HG03108 (cell line): ENCODE measurements at regions not wholly inside any gene's neighbourhood (a gene's known extent, or its start where the extent isn't known, plus 50 kb on each side); places are given as distances from the start of the nearest gene placed in this dataset.
"Not testable (repeated sequence)": the region's sequence is repeated elsewhere in the genome, so short reads cannot be mapped to it uniquely, and the experiment has no call there.

Experiments
- ATAC-seq: cut with Tn5 transposase; IDR thresholded peaks from one replicate; pipeline ENCODE4 v1.9.1; 2021; ENCODE audit warnings: moderate library complexity; ENCODE audit not compliant: unreplicated experiment

GRCh38 chr4:130699004-130699403, 1603.1 kb downstream of the C4orf33 start:
- no peak for ATAC-seq

DNA sequence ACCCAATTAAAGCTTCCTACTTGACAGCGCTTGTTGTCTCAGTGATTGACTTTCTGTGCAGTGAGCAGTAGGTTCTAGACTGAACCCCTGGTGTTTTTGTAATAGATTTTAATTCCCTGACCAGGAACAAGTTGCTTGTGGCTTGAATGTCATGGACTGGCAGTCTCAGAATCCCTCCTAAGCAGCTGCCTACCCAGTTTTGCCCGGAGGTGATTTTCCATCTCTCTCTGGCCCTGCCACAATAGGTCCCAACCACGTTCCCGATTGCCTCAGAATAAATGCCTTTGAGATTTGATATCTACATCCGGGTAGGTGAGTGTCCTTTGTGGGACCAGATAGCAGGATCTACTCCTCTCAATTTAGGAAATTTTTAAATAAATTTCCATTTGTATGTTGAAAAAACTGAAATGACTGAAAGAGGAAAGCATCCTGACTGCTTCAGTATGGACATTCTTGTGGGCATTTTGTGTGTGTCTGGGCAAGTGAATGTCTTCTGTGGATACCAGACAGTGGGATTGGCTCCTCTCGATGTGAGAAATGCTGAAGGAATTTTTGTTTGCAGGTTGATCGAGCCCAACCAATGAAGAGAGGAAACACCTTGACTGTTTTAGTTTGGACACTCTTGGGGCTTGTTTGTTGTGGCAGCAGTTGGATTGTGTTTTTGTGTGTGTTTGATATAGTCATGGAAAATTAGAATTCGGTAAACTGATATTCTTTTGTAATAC, 1607.4 kb downstream of the C4orf33 start:
- ATAC-seq: no peak

- ATAC-seq: no peak
Observed at GRCh38 chr4:130705023-130705422, 1609.1 kb downstream of the C4orf33 start.

DNA sequence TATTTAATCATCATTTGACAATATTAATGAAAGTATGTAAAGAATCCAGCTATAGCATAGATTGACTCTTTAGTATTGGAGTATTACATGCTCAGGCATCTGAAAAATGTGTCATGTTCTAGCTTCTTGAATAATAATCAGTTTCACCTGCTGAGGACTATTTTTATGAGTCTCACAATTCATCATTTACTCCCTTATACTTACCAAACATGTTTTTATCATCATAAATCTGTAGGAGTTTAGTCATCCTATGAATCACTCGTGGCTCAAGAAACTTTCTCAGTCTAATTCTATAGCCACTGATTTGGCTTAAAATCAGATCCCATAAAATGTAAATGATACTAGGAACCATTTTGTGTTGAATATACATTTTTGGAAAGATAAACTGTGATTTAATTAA, 1616.1 kb downstream of the C4orf33 start:
- no peak for ATAC-seq

DNA sequence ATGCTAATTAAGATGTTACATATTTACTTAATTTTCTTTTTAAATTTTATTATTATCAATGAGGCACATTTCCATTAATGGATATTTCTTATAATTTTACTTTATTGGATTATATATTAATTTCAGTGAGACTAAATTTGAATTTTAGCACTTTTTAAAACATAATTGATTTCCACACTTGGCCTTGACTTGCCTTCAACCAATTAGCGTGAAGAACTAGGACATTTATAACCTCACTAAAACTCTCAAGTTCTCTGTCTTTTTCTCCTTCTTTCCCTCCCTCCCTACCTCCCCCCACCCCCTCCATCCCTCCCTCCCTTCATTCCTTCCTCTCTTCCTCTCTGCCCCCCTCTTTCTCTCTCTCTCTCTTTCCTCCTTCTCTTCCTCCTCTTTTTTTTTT, 1618.1 kb downstream of the C4orf33 start:
- ATAC-seq: no peak

DNA sequence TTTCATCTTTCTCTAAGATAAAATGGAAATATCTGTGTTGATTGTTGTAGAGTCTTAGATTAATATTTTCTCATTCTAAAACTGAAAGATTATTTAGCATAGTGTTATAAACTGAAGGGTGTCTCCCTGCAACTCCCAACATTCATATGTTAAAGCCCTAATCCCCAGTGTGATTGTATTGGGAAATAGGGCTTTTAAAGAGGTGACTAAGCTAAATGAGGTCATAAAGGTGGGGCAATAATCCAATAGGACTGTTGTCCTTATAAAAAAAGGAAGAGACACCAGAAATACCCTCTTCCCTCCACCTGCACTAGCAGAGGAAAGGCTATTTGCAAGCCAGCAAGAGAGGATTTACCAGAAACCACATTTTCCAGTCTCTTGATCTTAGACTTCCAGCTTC, 1626.4 kb downstream of the C4orf33 start:
- ATAC-seq: no peak

- no peak for ATAC-seq
Observed at GRCh38 chr4:130736436-130737185, 1640.7 kb downstream of the C4orf33 start.

DNA sequence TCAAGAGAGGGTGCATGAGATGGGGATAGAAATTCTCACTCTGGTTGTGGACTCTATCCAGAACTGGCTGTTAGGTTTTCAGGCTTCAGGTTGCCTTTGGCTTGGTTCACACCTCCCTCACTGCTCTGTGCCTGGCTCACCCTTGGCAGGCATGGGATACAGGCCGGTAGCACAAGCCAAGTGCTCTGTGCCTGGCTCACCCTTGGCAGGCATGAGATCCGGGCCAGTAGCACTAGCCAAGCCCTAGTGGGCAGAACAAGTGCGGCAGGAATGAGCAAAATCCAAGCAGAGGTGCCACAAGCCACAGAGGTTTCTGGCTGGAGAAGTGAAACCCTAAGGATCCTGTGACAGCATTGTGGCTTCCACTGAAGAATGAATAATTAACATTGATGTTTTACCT, 1642.3 kb downstream of the C4orf33 start:
- ATAC-seq: no peak

DNA sequence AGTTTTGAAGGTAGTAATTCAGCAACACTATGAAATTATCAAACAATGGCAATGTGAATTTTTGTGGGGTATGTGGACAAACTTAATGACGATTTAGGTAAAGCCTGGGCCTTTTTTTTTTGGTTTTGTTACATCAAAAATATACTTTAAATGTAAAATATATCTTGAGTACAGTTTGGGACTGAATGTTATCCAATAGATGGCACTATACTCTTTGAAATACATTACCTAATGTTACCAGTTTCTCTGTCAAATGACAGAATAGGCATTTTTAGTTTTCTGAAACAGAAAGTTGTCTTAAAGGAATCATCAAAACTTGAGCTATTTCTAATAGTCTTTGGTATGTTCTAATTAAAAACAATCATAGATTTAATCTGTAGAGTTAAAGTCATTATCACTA, 1651.9 kb downstream of the C4orf33 start:
- no peak for ATAC-seq

- ATAC-seq: no peak
Observed at GRCh38 chr4:130753926-130754325, 1658.0 kb downstream of the C4orf33 start.

DNA sequence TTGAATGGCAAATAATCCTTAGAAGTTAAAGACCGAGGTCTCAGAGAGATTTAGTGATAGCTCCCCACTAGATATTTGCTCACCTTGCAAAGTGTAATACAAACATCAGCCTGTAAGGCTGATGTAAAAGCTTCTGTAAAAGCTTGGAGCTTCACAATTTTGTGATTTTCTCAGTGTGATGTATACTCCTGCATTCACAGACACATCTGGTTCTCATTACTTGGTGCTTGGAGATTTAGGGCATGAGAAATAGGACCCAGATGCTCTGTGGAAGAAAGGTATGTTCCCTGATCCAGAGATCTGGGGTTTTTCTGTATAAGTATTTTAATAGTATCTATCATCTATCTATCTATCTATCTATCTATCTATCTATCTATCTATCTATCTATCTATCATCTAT, 1664.3 kb downstream of the C4orf33 start:
- no peak for ATAC-seq

DNA sequence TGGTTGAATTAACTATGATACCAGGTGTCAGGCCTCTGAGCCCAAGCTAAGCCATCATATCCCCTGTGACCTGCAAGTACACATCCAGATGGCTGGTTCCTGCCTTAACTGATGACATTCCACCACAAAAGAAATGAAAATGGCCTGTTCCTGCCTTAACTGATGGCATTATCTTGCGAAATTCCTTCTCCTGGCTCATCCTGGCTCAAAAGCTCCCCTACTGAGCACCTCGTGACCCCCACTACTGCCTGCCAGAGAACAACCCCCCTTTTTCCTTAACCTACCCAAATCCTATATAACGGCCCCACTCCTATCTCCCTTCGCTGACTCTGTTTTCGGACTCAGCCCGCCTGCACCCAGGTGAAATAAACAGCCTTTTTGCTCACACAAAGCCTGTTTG, 1671.4 kb downstream of the C4orf33 start:
- ATAC-seq: not testable (repeated sequence)

- ATAC-seq: not testable (repeated sequence)
Observed at GRCh38 chr4:130772966-130773365, 1677.0 kb downstream of the C4orf33 start.

- ATAC-seq: no peak
Observed at GRCh38 chr4:130808492-130808891, 1712.5 kb downstream of the C4orf33 start.

DNA sequence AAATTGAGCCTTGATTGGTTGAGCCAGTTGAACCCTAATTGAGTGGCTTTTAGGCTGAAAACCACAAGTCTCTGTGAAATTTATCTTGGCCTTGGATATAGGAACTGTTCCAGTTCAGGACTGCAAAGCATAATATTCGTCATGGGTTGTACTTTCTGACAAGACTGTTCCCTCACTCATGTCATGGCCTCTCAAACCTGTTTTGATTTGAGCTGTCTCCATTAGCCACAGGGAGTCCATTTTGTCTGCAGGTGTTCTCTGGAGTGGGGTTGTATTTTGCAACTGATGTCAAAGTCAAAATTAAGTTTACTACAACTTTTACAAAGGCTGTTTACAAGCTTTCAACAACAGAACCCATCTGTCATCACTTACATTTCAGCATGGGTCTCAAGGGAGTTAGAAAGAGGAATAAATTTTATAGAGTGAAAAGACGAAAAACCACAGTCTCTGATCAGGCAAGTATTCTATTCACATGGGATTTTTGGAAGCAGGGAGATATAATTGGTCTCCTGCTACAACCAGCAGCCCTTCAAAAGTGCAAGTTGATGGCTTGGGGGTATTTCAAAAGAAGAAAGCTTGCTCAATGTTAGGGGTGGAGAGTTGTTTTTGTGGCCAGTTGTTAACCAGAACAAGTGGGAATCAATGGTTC, 1716.3 kb downstream of the C4orf33 start:
- no peak for ATAC-seq

GRCh38 chr4:130814896-130815295, 1718.9 kb downstream of the C4orf33 start:
- ATAC-seq: no peak

GRCh38 chr4:130820448-130820847, 1724.5 kb downstream of the C4orf33 start:
- no peak for ATAC-seq

DNA sequence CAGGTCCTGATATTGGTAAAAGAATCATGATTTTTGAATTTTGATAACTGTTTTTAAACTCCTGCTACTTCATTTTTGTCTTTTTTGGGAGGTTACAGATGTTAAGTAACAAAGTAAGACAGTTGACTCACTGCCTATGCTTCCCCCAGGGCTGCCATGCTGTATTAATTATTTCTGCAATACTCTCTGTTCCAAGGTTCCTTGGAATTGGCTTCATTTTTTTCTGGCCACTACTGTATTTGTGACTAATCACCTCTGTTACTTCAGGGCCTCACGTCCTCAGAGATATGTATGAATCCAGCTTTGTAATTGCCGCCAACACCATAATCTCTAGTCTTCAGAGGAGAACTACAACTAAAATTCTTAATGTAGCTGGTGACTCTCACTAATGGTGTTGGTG, 1729.3 kb downstream of the C4orf33 start:
- no peak for ATAC-seq

DNA sequence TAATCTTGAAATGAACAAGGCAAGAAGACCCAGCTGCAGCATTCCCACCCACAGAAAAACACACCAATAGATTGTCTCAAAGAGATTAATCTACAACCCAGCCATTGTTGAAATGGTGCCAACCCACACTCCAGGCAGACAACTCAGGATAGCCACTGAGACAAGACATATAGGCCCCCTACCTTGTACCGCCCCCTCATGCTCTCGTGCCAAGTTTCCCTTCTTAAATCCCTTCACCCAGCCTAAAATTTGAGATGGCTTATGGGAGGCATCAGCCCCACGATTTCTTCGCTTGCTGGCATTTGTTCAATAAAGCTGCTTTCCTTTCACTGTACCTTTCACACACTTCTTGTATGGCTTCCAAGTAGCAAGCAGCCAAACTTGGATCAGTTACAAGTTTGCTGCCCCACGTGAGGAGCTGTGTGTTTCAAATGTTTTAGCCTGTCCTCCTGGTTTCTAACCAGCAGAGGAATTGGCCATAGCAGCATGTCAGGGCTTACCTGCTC, 1754.1 kb downstream of the C4orf33 start:
- no peak for ATAC-seq

DNA sequence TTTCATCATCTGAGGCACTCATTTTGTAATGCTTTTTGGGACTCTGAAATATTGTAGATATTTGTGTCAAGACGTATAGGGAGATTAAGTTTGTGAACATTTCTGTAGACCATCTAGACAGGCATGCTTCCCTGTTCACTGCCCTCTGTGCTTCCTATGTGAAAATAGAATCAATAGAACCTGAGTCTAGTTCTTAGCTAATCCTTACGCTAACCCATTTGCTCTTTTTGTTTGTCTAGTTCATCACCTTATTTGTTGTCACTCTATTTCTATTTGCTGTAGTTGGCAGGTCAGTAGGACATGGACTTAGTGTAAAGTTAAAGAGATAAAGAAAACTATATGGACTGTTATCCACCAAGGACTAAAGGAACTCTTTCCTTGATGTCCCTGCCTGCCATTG, 1755.2 kb downstream of the C4orf33 start:
- no peak for ATAC-seq

- ATAC-seq: no peak
Observed at GRCh38 chr4:130851932-130852331, 1756.0 kb downstream of the C4orf33 start.

GRCh38 chr4:130855533-130855932, 1759.6 kb downstream of the C4orf33 start:
- ATAC-seq: no peak
